Activated T-helper 2 cell treated with anti-CD3 and anti-CD28 coated beads, Interferon-gamma antibody, Interleukin-2, Interleukin-4, amounts not matched to agents 10 μg/mL and 5 μg/mL and 100 μg/mL, durations not matched to agents 14 hours and 24 hours and 36 hours (primary cell): ENCODE measurements at regions not wholly inside any gene's neighbourhood (a gene's known extent, or its start where the extent isn't known, plus 50 kb on each side); places are given as distances from the start of the nearest gene placed in this dataset.

Experiments used
- DNase-seq: peaks from one replicate; pipeline ENCODE4 v3.0.0; 2021; ENCODE audit warnings: low spot score
- H3K27ac Mint-ChIP-seq: one replicate; pipeline ENCODE4 v1.8.0; 2021; ENCODE audit warnings: mixed read lengths
- H3K27me3 Mint-ChIP-seq: one replicate; pipeline ENCODE4 v1.8.0; 2021; ENCODE audit warnings: low read depth, mixed read lengths
- H3K36me3 Mint-ChIP-seq: one replicate; pipeline ENCODE4 v1.8.0; 2021; ENCODE audit warnings: low read depth, mixed read lengths
- H3K4me1 Mint-ChIP-seq: one replicate; pipeline ENCODE4 v1.8.0; 2021; ENCODE audit warnings: low read depth, mixed read lengths
- H3K4me3 Mint-ChIP-seq: one replicate; pipeline ENCODE4 v1.8.0; 2021; ENCODE audit warnings: low read depth, mild to moderate bottlenecking, moderate library complexity, mixed read lengths
- H3K9me3 Mint-ChIP-seq: one replicate; pipeline ENCODE4 v1.8.0; 2021; ENCODE audit warnings: mixed read lengths
- intact Hi-C: fragments of 100-400 bp; cut with micrococcal nuclease; formaldehyde crosslinking; loops from one replicate; pipeline ENCODE4 v1.15.1; 2023

DNA sequence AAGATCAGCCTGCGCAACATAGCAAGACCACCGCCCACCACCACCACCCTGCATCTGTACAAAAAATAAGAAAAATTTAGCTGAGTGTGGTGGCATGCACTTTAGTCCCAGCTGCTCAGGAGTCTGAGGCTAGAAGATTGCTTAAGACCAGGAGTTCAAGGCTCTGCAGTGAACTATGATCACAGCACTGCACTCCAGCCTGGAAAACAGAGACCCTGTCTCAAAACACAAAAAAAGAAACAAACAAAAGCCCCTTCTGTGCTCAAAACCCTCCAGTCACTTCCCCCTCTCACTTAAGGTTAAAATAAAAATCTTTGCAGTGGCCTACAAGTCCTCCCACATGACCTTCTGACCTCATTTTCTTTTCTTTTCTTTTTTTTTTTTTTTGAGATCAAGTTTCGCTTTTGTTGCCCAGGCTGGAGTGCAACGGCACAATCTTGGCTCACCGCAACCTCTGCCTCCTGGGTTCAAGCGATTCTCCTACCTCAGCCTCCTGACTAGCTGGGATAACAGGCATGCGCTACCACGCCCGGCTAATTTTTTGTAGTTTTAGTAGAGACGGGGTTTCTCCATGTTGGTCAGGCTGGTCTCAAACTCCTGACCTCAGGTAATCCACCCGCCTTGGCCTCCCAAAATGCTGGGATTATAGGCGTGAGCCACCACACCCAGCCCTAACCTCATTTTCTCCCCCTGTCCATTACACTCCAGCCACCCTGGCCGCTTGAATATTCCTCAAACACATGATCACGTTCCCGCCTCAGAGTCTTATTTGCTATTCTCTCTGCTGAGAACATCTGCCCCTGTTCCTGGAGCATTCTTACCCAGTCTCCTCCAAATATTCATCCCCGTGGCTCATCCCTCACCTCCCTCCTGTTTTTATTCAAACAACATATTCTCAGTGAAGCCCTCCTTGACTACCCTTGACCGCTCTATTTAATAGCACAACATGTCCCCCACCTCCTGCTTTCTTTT lies 126.6 kb upstream of the MED13 start:
- no peaks in the 10 kb centered on the region for H3K4me1 Mint-ChIP-seq
- no peaks in the 10 kb centered on the region for H3K36me3 Mint-ChIP-seq
- no peak overlapping the region for H3K27ac Mint-ChIP-seq
- H3K27me3 Mint-ChIP-seq = peaks cover 4% of the 10 kb centered on the region
- intact Hi-C loops = no loop called here
- no peak overlapping the region for H3K4me3 Mint-ChIP-seq
- DNase-seq = no peak
- H3K9me3 Mint-ChIP-seq = no peaks in the 10 kb centered on the region

GRCh38 chr17:62189377-62189776 lies 124.3 kb upstream of the MED13 start:
- Mint-ChIP-seq H3K4me1 (no peaks in the 10 kb centered on the region), H3K27me3 (peaks cover 2% of the 10 kb centered on the region), H3K4me3 (no peak overlapping the region), H3K9me3 (no peaks in the 10 kb centered on the region), H3K27ac (no peak overlapping the region), H3K36me3 (no peaks in the 10 kb centered on the region)
- intact Hi-C loops = no loop called here
- DNase-seq = no peak

DNA sequence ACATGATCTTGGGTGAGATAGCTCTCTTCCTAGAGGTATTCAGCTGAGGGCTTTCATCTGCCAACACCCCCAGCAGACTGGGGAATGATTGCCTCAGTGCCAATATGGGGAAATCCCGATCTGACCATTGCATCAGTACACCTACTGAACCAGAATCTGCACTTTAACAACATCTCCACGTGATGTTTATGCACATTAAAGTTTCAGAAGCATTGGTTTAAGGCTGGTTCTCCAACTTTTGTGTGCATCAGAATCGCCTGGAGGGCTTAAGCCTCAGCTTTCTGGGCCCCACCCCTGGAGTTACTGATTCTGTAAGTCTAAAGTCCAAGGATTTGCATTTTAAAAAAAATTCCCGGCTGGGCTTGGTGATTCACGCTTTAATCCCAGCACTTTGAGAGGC lies 123.6 kb upstream of the MED13 start:
- Mint-ChIP-seq H3K4me3 (no peak overlapping the region), H3K27me3 (peaks cover 2% of the 10 kb centered on the region), H3K36me3 (no peaks in the 10 kb centered on the region), H3K4me1 (no peaks in the 10 kb centered on the region), H3K9me3 (no peaks in the 10 kb centered on the region), H3K27ac (no peak overlapping the region)
- intact Hi-C loops = no loop called here
- no peak for DNase-seq

GRCh38 chr17:62187681-62188080 lies 122.6 kb upstream of the MED13 start:
- no peak for DNase-seq
- Mint-ChIP-seq H3K4me1 (no peaks in the 10 kb centered on the region), H3K4me3 (no peak overlapping the region), H3K27ac (no peak overlapping the region), H3K9me3 (no peaks in the 10 kb centered on the region), H3K27me3 (peaks cover 2% of the 10 kb centered on the region), H3K36me3 (no peaks in the 10 kb centered on the region)
- intact Hi-C loops = no loop called here

GRCh38 chr17:62186841-62187240 lies 121.8 kb upstream of the MED13 start:
- H3K27ac Mint-ChIP-seq = no peak overlapping the region

DNA sequence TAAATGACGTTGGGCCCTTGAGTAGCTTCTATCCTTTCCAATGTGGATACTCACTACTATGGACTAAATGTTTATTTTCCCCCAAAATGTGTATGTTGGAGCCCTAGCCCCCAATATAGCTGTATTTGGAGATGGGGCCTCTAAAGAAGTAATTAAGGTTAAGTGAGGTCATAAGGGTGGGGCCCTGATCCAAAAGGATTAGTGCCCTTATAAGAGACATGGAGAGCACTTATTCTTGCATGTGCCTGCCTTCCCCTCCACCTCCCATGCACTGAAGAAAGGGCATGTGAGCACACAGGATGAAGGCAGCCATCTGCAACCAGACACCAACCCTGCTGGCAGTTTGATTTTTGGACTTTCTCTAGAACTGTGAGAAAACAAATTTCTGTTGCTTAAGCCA lies 115.7 kb upstream of the MED13 start:
- Mint-ChIP-seq H3K9me3 (no peaks in the 10 kb centered on the region), H3K27me3 (no peaks in the 10 kb centered on the region), H3K27ac (no peak overlapping the region), H3K4me1 (no peaks in the 10 kb centered on the region), H3K4me3 (no peak overlapping the region), H3K36me3 (no peaks in the 10 kb centered on the region)
- intact Hi-C loops = no loop called here
- DNase-seq = no peak

More at GRCh38 chr17:62186841-62187240, 121.8 kb upstream of the MED13 start:
- H3K9me3 Mint-ChIP-seq = no peaks in the 10 kb centered on the region
- DNase-seq = no peak
- peaks cover 2% of the 10 kb centered on the region for H3K27me3 Mint-ChIP-seq
- H3K4me3 Mint-ChIP-seq = no peak overlapping the region
- no peaks in the 10 kb centered on the region for H3K36me3 Mint-ChIP-seq
- no peaks in the 10 kb centered on the region for H3K4me1 Mint-ChIP-seq
- intact Hi-C loops = no loop called here

DNA sequence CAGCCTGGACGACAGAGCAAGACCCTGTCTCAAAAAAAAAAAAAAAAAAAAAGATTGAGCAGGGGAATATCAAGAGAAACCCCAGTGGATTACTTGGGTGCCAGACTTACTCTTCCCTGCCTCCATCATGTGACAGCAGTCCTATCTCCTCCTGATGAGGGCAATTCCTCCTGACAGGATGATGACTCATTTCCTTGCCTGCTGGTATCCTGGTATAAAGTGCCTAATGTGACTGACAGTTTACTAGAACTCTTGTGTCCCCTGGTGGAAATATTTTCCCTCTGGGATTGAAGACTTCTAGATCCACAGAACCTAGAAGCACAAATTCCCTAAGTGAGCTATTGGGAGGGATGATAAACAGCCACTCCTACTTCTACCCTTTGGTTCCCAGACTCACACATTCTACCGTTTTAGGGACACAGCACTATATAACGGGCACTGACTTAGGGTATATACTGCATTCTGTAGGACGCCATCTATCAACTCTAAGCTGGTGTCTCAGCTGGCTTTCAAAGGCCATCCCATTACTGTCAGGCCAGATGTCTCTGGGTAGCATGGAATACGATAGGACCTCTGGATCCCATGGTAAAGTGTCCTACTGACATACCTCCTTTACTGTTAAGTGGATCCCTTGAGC lies 114.6 kb upstream of the MED13 start:
- Mint-ChIP-seq H3K4me3 (no peak overlapping the region), H3K27ac (no peak overlapping the region), H3K36me3 (no peaks in the 10 kb centered on the region), H3K9me3 (no peaks in the 10 kb centered on the region), H3K27me3 (no peaks in the 10 kb centered on the region), H3K4me1 (no peaks in the 10 kb centered on the region)
- no peak for DNase-seq
- intact Hi-C loops = no loop called here

GRCh38 chr17:62178579-62178978 lies 113.5 kb upstream of the MED13 start:
- no peaks in the 10 kb centered on the region for H3K36me3 Mint-ChIP-seq
- no peaks in the 10 kb centered on the region for H3K4me1 Mint-ChIP-seq
- DNase-seq = no peak
- no peaks in the 10 kb centered on the region for H3K9me3 Mint-ChIP-seq
- intact Hi-C loops = no loop called here
- H3K27me3 Mint-ChIP-seq = no peaks in the 10 kb centered on the region
- no peak overlapping the region for H3K4me3 Mint-ChIP-seq
- H3K27ac Mint-ChIP-seq = no peak overlapping the region

DNA sequence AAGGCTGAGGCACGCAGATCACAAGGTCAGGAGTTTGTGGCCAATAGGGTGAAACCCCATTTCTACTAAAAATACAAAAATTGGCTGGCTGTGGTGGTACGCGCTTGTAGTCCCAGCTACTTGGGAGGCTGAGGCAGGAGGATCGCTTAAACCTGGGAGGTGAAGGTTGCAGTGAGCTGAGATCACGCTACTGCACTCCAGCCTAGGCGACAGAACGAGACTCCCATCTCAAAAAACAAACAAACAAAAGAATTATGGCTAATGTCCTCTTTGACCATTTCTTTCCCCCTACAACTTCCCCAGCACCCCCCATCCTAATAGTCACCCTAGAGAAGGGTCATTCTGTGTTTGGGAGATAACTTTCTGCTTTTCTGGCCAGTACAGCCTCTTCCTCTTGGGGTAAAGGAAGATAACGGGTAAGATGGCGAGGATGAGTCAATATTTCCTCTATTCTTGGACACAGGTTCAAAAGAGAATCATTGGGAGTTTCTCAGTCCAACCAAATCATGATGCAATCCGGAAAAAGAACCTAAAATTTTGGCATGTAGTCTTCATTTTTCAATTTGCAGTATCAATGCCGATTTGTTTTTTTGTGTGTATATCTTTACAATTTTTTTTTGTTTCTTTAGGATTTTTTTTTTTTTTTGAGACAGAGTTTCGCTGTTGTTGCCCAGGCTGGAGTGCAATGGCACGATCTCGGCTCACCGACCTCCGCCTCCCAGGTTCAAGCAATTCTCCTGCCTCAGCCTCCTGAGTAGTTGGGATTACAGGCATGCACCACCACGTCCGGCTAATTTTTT lies 107.6 kb upstream of the MED13 start:
- intact Hi-C loops = no loop called here
- Mint-ChIP-seq H3K27me3 (peaks cover 2% of the 10 kb centered on the region), H3K27ac (no peak overlapping the region), H3K9me3 (no peaks in the 10 kb centered on the region), H3K36me3 (no peaks in the 10 kb centered on the region), H3K4me3 (no peak overlapping the region), H3K4me1 (no peaks in the 10 kb centered on the region)
- DNase-seq = no peak

- Mint-ChIP-seq H3K27me3 (peaks cover 2% of the 10 kb centered on the region), H3K27ac (no peak overlapping the region), H3K4me3 (no peak overlapping the region), H3K36me3 (no peaks in the 10 kb centered on the region), H3K9me3 (no peaks in the 10 kb centered on the region), H3K4me1 (peaks cover 6% of the 10 kb centered on the region)
- no peak for DNase-seq
- intact Hi-C loops = no loop called here
These were observed 102.0 kb upstream of the MED13 start for GRCh38 chr17:62167076-62167475.

- Mint-ChIP-seq H3K27ac (no peak overlapping the region), H3K36me3 (no peaks in the 10 kb centered on the region), H3K4me3 (no peak overlapping the region), H3K27me3 (peaks cover 7% of the 10 kb centered on the region), H3K4me1 (peaks cover 6% of the 10 kb centered on the region), H3K9me3 (no peaks in the 10 kb centered on the region)
- no peak for DNase-seq
- intact Hi-C loops = no loop called here
These were observed 100.0 kb upstream of the MED13 start for GRCh38 chr17:62164747-62165722.

- H3K4me1 Mint-ChIP-seq = peaks cover 6% of the 10 kb centered on the region
- peaks cover 9% of the 10 kb centered on the region for H3K27me3 Mint-ChIP-seq
- no peak overlapping the region for H3K4me3 Mint-ChIP-seq
- no peak overlapping the region for H3K27ac Mint-ChIP-seq
- no peaks in the 10 kb centered on the region for H3K36me3 Mint-ChIP-seq
- no peaks in the 10 kb centered on the region for H3K9me3 Mint-ChIP-seq
- intact Hi-C loops = no loop called here
- no peak for DNase-seq
These were observed 98.8 kb upstream of the MED13 start for GRCh38 chr17:62163847-62164246.
